GM23338 (cell line): ENCODE measurements at regions not wholly inside any gene's neighbourhood (a gene's known extent, or its start where the extent isn't known, plus 50 kb on each side); places are given as distances from the start of the nearest gene placed in this dataset.

ENCODE experiments used
- CREB1 ChIP-seq: fragments of 250-450 bp; sonication (Bioruptor Pico); IDR thresholded peaks from 2 replicates; pipeline ENCODE4 v1.5.0; 2020; ENCODE audit warnings: low read depth, mild to moderate bottlenecking, moderate library complexity
- CTCF ChIP-seq, 2 experiments: fragments of 200-600 bp in 1 of 2; sonication (generic) in 1 of 2; conservative IDR thresholded peaks; 2 replicates each; pipeline versions ENCODE4 v1.5.1 to v1.6.1; 2016 to 2017; ENCODE audit warnings: antibody characterized with exemption in 2 of 2, low read depth in 2 of 2, mild to moderate bottlenecking in 2 of 2, moderate library complexity in 1 of 2
- ETS1 ChIP-seq: IDR thresholded peaks from 2 replicates; pipeline ENCODE4 v1.6.1; 2016; ENCODE audit warnings: antibody characterized with exemption
- EZH2 ChIP-seq: fragments of 200-600 bp; sonication (generic); IDR thresholded peaks from one replicate; pipeline ENCODE4 v1.8.0; 2017; ENCODE audit warnings: antibody characterized with exemption, mild to moderate bottlenecking, low read depth; ENCODE audit not compliant: unreplicated experiment
- EZH2phosphoT487 ChIP-seq: fragments of 200-600 bp; sonication (generic); IDR thresholded peaks from one replicate; pipeline ENCODE4 v1.8.1; 2018; ENCODE audit warnings: antibody characterized with exemption; ENCODE audit not compliant: unreplicated experiment
- JUNB ChIP-seq: IDR thresholded peaks from one replicate; pipeline ENCODE4 v1.6.1; 2016; ENCODE audit warnings: antibody characterized with exemption; ENCODE audit not compliant: unreplicated experiment
- POLR2AphosphoS5 ChIP-seq: IDR thresholded peaks from 2 replicates; pipeline ENCODE4 v1.6.1; 2016; ENCODE audit warnings: antibody characterized with exemption, low read depth
- REST ChIP-seq: IDR thresholded peaks from one replicate; pipeline ENCODE4 v1.6.1; 2018; ENCODE audit warnings: antibody characterized with exemption; ENCODE audit not compliant: unreplicated experiment
- ZNF114 ChIP-seq: fragments of 250-450 bp; sonication (Bioruptor Pico); IDR thresholded peaks from 2 replicates; pipeline ENCODE4 v1.5.0; 2020; ENCODE audit warnings: mild to moderate bottlenecking, moderate library complexity
- ZNF331 ChIP-seq: fragments of 250-450 bp; sonication (Bioruptor Pico); IDR thresholded peaks from 2 replicates; pipeline ENCODE4 v1.5.0; 2020; ENCODE audit warnings: low read depth, mild to moderate bottlenecking, moderate library complexity

- TF ChIP-seq JUNB (no peak), CTCF (conservative IDR thresholded peaks at IDR 0.05; ENCODE audit: low read depth in 2 of 2) (no peak), POLR2AphosphoS5 (no peak), REST (no peak), ZNF114 (no peak), CREB1 (CRISPR knock-in tag) (no peak), ZNF331 (CRISPR knock-in tag) (no peak), EZH2 (no peak), EZH2phosphoT487 (no peak), ETS1 (no peak)
Observed at GRCh38 chr17:55572599-55572998, 61.3 kb upstream of the SMIM36 start.
